ENCODE measurements at regions not wholly inside any gene's neighbourhood (a gene's known extent, or its start where the extent isn't known, plus 50 kb on each side); places are given as distances from the start of the nearest gene placed in this dataset.

GRCh38 chr11:45597097-45597496 is 68.3 kb downstream of the CHST1 start:
- no peak for DNase-seq (ENCODE audit: low read depth)

GRCh38 chr11:45596571-45596970 is 68.9 kb downstream of the CHST1 start:
- no peak for DNase-seq (ENCODE audit: low read depth)

DNA sequence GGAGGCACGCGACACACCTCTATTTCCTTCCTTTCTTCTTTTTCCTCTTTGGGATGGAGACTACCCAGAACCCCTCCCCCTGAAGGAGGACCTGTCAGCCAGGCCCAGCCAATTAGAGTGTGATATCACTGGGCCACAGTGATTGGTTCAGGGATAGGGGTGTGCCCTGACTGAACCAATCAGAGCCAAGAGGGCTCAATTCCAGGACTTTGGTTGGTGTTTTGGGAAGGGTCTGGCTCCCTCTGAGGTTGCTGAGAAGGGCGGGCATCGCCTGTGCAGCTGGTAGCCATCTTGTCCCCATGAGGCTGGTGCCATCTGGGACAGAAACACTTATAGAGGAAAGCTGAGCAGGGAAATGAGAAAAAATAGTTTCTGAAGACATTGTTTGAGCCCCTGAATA is 71.4 kb downstream of the CHST1 start:
- no peak for DNase-seq (ENCODE audit: low read depth)

- no peak for DNase-seq (ENCODE audit: low read depth)
These were observed 72.8 kb downstream of the CHST1 start for GRCh38 chr11:45592636-45593035.

DNA sequence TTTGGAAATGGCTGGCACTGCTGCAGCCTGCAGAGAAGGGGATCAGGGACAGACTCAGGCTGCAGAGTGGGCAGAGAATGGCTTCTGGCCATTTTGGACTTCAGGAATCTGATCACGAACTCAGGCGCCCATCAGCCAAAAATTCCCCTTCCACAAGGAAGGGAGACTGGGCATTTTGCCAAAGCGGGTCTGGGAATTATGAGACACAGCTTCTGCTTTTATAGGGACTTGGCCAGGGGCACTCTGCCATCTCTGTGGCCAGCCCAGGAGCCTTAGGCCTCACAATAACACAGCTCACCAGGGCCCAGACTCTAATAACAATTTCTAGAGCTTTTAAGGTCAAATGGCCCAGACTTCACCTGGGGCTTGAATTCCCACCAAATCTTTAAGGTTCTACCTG is 74.7 kb downstream of the CHST1 start:
- peak; percentile 61 for DNase-seq (ENCODE audit: low read depth)

- DNase-seq (ENCODE audit: low read depth) = no peak
These were observed 80.2 kb downstream of the CHST1 start for GRCh38 chr11:45585205-45585604.

DNA sequence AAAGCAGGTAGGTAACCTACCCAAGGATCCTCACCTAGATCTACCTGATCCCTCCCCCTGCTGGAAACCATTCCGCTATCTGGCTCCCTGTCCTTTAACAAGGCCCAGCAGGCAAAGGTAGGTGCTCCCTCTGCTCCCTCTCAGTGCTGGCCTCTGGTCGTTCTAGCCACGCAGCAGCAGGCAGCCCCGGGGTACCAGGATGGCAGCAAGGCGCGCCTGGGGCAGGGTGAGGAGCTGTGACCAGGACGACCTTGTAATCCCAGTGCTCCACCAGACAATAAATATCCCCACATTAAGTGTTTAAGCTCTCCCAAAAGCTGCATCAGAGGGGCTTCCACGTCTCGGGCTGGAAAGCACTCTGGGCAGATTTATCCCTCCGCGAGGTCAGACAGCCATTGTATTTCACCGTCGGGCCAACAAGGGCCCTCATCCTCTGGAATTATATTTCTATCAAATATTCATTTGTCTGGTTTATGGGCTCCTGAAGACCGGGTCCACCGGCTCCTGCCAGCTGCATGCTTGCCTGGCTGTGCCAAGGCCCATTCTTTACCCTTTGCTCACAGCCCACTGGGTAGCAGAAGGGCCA is 81.3 kb downstream of the CHST1 start:
- no peak for DNase-seq (ENCODE audit: low read depth)

GRCh38 chr11:45580399-45580798 is 85.0 kb downstream of the CHST1 start:
- DNase-seq (ENCODE audit: low read depth) = peak; percentile 9

DNA sequence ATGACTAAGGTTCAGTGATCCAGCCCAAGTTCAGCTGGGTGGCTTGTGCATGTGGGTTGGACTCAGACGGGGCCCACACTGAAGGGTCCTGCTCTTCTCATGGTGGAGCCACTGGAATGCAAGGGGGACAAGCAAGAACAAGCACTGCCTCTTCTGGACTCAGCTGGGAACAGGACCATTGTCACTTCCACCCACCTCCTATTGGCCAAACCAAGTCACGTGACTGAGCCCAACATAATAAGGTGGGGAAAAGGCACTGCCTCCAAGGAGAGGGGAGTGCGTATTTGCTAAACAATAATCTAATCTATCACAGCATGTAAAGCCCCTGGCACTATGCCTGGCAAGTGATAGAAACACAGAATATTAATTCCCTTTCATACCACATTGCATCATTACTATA is 87.1 kb downstream of the CHST1 start:
- DNase-seq (ENCODE audit: low read depth) = no peak

- no peak for DNase-seq (ENCODE audit: low read depth)
These were observed 87.7 kb downstream of the CHST1 start for GRCh38 chr11:45577752-45578151.

DNA sequence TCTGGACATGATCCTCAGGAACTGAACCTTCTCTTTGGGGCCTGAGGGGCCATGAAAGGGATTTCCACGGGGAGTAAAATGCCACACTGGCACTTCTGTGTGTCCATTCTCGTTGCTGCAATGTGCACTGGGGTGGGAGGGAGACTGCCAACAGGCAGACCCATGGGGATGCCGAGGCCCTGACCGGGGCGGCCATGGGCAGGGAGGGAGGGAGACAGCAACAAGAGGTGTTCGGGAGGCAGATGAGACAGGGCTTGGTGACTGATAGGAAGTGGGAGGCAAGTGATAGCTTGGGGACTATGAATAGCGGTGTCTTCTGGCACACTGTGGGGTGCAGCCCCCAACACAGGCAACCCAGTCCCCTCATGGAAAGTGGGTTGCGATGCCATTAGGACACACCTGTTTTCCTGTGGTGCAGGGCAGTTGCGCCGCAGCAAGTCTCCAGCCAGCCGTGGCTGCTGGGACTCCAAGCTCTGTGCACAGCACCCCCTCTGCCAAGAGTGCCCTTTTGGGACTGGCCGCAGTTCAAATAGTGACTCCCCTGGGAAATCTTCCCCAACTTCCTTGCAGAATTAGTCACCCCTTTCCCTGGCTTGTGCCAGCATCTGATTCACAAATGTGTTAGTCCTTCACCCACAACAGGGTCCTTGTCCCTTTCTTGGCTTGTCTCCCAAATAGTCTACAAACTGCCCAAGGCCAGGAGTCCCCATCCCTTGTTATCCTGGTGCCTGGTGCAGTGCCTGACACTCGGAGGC is 88.8 kb downstream of the CHST1 start:
- no peak for DNase-seq (ENCODE audit: low read depth)

DNA sequence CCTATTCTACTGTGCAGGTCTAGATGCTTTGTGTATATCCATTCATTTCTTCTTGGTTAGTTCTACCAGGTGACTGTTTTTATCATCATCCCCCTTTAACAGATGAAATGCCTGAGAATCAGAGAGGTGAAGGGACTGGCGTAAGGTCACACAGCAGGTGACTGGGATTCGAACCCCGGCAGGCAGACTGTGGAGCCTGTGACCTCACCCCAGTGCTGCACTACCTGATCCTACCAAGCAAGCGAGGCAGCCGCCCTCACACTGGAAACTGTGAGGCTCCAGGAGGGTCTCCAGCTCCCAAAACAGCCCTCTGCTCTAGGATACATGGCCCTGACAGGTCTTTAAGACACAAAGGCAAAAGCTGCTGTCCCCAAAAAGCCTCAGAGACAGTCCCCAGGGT is 91.7 kb downstream of the CHST1 start:
- no peak for DNase-seq (ENCODE audit: low read depth)

GRCh38 chr11:45572354-45573123 is 92.9 kb downstream of the CHST1 start:
- DNase-seq (ENCODE audit: low read depth) = no peak

GRCh38 chr11:45569776-45570175 is 95.6 kb downstream of the CHST1 start:
- DNase-seq (ENCODE audit: low read depth) = no peak

GRCh38 chr11:45568049-45568448 is 97.4 kb downstream of the CHST1 start:
- DNase-seq (ENCODE audit: low read depth) = no peak

DNA sequence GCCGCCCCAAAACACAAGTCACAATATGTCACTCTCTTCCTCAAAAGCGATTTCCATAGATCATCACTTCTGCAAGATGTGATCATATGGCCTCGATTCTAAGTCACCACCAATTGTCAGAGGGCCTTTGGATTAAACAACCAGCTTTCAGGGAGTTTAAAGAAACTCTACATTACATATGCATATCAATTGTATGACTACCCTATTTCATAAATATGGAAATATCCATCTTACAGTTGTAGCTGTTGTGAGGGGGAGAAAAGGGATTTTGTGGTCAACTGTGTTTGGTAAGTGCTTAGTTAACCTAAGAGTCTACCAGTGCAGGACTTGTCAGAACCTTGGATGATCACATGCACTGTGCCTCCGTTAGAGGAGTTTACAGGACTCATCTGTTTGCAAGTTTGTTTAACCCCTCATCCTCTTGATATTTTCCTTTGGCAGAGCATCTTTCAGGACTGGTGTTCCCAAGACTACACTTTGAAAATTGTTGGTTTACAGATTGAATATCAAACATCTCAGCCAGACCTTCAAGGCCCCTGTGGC is 99.9 kb downstream of the CHST1 start:
- no peak for DNase-seq (ENCODE audit: low read depth)

DNA sequence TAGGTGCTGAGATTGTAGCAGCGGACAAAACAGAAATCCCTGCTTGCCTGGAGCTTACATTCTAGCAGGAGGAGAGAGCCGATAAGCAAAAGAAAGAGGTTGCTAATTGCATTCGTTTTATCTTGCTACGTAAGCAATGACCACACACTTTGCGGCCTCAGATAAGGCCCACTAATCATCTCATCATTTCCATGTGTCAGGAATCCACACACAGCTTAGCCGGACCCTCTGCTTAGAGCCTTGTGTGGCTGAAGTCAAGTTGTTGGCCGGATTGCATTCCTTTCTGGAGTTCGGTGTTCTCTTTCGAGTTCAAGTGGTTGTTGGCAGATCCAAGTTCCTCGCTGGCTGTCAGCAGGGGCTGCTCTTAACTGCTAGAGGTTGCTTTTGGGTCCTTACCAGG is 101.6 kb downstream of the CHST1 start:
- no peak for DNase-seq (ENCODE audit: low read depth)

GRCh38 chr11:45563171-45563570 is 102.3 kb downstream of the CHST1 start:
- no peak for DNase-seq (ENCODE audit: low read depth)

DNA sequence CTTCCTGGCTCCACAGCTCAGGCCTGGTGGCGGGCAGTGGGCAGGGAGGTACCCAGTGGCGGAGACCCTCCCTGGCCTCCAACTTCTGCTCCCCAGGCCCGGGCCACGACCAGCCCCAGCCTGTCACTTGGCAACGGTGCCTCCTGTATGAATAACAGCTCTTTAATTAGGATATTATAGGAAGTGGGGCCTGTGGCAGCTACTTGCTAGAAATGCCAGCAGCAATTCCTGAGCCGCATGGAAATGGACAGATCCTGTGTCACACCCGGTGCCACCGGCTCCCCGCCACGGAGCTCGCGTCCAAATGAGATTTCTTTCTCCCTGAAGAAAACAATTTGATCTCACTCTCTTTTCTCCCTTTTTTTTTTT is 104.5 kb downstream of the CHST1 start:
- DNase-seq (ENCODE audit: low read depth) = no peak

GRCh38 chr11:45560155-45560912 is 105.1 kb downstream of the CHST1 start:
- DNase-seq (ENCODE audit: low read depth) = no peak

- peak; percentile 69 for DNase-seq (ENCODE audit: low read depth)
These were observed 108.3 kb downstream of the CHST1 start for GRCh38 chr11:45556851-45557707.

Data from stromal cell of bone marrow (primary cell).